Stimulated activated naive B cell treated with anti-CD40 and anti-IgM and Interleukin-4, amounts not matched to agents 10 μg/mL and 1 μg/mL and 100 μg/mL, for 72 hours (primary cell): ENCODE measurements at regions not wholly inside any gene's neighbourhood (a gene's known extent, or its start where the extent isn't known, plus 50 kb on each side); places are given as distances from the start of the nearest gene placed in this dataset.
A peak's percentile ranks its signal among the peaks of the same experiment; 100 is the strongest.

Experiments used
- ATAC-seq, 2 donors: fragments of 150-1000 bp; cut with Tn5 transposase; replicated peaks; 2 replicates each; pipeline ENCODE4 v1.10.0; 2021; ENCODE audit warnings: moderate library complexity in 1 of 2
- DNase-seq: peaks from one replicate; pipeline ENCODE4 v3.0.0; 2021
- H3K27ac Mint-ChIP-seq: one replicate; pipeline ENCODE4 v1.8.0; 2022; ENCODE audit warnings: mild to moderate bottlenecking, mixed read lengths
- H3K27me3 Mint-ChIP-seq, 2 donors: one replicate each; pipeline ENCODE4 v1.8.0; 2022; ENCODE audit warnings: mixed read lengths in 2 of 2
- H3K36me3 Mint-ChIP-seq, 2 donors: one replicate each; pipeline ENCODE4 v1.8.0; 2022; ENCODE audit warnings: mixed read lengths in 2 of 2, mild to moderate bottlenecking in 1 of 2
- H3K4me1 Mint-ChIP-seq, 2 donors: one replicate each; pipeline ENCODE4 v1.8.0; 2022; ENCODE audit warnings: mixed read lengths in 2 of 2, mild to moderate bottlenecking in 1 of 2
- H3K4me3 Mint-ChIP-seq, 2 donors: one replicate each; pipeline ENCODE4 v1.8.0; 2022; ENCODE audit warnings: mild to moderate bottlenecking in 2 of 2, mixed read lengths in 2 of 2, moderate library complexity in 1 of 2
- H3K9me3 Mint-ChIP-seq, 2 donors: one replicate each; pipeline ENCODE4 v1.8.0; 2022; ENCODE audit warnings: mixed read lengths in 2 of 2, mild to moderate bottlenecking in 1 of 2

DNA sequence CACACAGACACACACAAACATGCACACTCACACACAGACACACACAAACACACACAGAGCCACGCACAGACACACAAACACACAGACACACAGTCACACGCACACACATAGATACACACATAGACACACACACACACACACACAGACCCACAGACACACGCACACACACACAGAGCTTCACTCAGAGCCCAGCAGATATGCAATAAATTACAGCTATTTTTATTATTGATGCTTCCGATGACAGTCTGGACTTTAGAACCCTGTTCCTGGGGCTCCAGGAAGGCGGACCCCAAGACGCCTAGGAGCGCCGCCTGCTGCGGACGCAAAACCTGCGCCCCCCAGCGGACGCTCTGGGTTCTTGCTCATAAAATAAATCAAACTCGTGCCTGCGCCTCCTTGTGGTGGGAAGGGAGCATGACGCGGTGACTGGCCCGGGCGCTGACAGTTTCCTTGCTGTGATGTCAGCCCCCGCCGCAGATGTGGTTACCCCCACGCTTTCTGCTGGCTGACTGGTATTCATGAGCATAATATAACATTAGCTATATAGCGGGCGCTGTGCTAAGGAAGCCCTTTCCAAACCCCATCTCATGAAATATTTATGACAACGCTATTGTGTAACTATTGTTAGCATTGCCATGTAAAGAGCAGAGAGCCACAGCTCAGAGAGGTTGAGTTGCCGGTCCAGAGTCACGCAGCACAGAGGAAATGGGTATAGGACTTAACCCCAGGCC, 64.4 kb upstream of the TM9SF2 start:
- peak; percentile 89 for DNase-seq
- H3K27ac Mint-ChIP-seq: peak overlapping the region; percentile 91
- no peaks in the 10 kb centered on the region for H3K27me3 Mint-ChIP-seq
- H3K9me3 Mint-ChIP-seq: no peaks in the 10 kb centered on the region
- peak; percentile 45 to 54 for ATAC-seq
- peaks cover 47 to 68% of the 10 kb centered on the region in 2 donors for H3K4me1 Mint-ChIP-seq
- H3K36me3 Mint-ChIP-seq: peaks cover 0 to 7% of the 10 kb centered on the region in 2 donors
- peak overlapping the region; percentile 37 to 63 for H3K4me3 Mint-ChIP-seq

DNA sequence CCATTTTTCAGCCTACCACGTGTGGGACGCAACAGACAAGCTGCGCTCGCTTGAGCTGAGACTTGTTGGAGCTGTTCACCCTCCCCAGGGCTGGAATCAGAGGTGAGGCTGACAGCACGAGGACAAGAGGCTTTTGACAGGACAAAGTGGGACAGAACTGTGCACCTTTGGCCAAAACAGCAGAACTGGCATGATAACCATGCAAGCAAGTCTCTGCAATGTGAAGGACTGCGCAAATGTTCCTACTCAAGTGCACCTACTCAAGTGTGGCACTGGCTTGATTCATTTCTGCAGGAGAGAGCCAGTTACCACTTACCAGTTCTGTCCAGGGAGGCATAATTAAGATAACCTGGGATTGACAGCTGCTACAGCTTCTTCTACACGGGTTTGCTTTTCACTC, 62.2 kb upstream of the TM9SF2 start:
- Mint-ChIP-seq H3K4me3 (no peak overlapping the region), H3K27ac (peak overlapping the region; percentile 1), H3K9me3 (no peaks in the 10 kb centered on the region)

DNA sequence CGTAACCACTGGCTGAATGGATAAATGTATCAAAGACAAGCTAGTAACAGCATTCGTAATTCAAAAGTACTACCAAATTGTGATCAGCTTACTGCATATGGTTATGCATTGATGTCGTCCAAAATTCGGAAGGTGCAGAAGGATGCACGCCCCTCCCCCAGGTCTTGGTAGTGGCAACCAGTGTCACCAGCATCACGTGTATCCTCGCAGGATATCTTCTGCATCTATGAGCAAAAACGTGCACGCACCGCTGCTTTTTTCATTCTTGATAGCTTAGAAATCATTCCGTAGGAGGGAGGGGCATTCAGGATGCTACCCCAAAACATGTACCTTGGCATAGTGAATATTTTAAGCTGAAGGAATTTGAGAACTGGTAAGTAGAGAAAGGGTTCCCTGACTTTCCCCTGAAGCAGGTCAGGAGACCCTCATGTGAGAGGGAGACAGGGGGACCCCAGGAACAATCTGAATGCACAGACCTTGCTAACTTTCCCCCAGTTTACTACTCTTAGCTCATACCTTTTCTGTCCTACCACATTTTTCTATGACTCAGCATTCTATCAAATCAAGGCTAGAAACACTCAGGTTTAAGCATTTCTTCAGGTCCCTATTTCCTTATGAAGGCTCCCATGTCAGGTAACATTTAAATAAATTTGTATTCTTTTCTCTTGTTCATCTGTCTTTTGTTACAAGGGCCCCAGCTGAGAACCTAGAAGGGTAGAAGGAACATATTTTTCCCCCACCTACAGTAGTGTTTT, 61.2 kb upstream of the TM9SF2 start:
- Mint-ChIP-seq H3K4me1 (peaks cover 25 to 37% of the 10 kb centered on the region in 2 donors), H3K27me3 (no peaks in the 10 kb centered on the region), H3K27ac (no peak overlapping the region), H3K9me3 (no peaks in the 10 kb centered on the region), H3K36me3 (peaks cover 0 to 3% of the 10 kb centered on the region in 2 donors), H3K4me3 (no peak overlapping the region)
- ATAC-seq (no peak), DNase-seq (no peak)

More for the DNA sequence above, 62.2 kb upstream of the TM9SF2 start:
- Mint-ChIP-seq H3K27me3 (no peaks in the 10 kb centered on the region), H3K4me1 (peaks cover 29 to 46% of the 10 kb centered on the region in 2 donors), H3K36me3 (peaks cover 0 to 3% of the 10 kb centered on the region in 2 donors)
- no peak for DNase-seq
- ATAC-seq: no peak

DNA sequence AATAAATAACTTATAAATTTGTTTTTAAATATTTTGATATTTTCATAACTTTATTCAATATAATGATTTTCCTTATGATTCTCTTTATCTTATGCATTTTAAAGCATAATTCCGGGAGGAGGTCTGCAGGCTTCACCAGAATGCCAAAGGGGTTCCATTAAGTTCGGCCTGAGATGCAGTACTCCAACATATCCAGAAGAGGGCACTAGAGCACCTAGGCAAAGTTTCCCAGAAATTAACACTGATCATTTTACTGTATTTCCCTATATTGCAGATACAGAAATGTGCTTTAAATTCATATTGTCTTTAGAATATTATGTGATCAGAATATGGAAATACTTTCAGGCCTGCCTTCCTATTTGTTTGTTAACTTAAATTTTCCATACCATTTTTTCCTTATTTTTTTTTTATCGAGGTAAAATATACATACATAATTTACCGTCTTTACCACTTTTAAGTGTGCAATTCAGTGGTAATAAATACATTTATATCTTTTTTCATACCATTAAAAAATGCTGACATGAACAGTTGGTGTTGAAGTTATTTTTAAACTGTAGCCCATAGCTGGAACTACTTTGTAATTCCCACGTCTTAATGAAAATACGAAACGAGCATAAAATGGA, 58.9 kb upstream of the TM9SF2 start:
- DNase-seq (peak; percentile 31), ATAC-seq (peak; percentile 56 to 65)
- H3K36me3 Mint-ChIP-seq: no peaks in the 10 kb centered on the region
- no peak overlapping the region for H3K4me3 Mint-ChIP-seq
- H3K27me3 Mint-ChIP-seq: no peaks in the 10 kb centered on the region
- no peak overlapping the region for H3K27ac Mint-ChIP-seq
- H3K4me1 Mint-ChIP-seq: peaks cover 12 to 16% of the 10 kb centered on the region in 2 donors
- H3K9me3 Mint-ChIP-seq: no peaks in the 10 kb centered on the region

DNA sequence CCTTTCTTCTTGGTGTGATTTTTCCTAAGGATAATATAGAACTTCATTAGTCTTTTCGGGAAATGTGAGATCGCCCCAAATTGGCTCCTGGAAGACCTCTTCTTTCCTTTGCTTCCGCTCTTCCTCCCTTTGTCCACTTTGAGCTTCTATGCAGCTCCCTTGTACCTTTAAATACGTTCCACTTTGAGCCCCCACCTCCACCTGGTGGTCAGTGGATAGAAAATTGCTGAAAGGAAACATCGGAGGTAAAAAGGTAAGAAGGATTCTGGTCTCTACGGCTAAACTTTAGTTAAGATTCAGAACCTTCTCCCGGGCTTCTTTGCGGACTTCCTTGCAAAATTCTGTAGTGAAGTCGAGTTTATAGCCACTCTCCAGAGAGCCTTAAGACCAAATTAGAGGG, 55.0 kb upstream of the TM9SF2 start:
- Mint-ChIP-seq H3K9me3 (no peaks in the 10 kb centered on the region), H3K4me1 (peaks cover 8 to 12% of the 10 kb centered on the region in 2 donors), H3K27ac (no peak overlapping the region), H3K27me3 (no peaks in the 10 kb centered on the region), H3K4me3 (no peak overlapping the region), H3K36me3 (no peaks in the 10 kb centered on the region)
- DNase-seq: no peak
- ATAC-seq: no peak

DNA sequence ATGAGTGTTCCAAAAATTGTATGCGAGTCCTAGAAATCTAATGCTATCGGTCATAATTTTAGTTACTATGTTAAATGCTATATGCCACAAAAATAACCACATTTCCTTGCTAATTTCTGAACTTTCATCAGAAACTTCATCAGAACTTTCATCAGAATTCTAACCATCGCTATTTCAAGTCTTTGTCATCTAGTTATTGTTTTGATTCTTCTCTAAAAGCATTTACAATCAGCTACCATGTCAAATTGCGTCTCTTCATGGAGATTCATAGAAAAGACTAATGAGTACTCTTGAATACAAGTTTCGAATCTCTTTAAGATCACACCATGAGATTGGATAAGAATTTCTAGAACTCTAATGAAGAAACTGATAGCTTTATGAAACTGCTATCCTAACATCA, 52.7 kb upstream of the TM9SF2 start:
- no peaks in the 10 kb centered on the region for H3K36me3 Mint-ChIP-seq
- no peak for DNase-seq
- no peak for ATAC-seq
- H3K27ac Mint-ChIP-seq: peak overlapping the region; percentile 25
- peaks cover 9 to 12% of the 10 kb centered on the region in 2 donors for H3K4me1 Mint-ChIP-seq
- no peaks in the 10 kb centered on the region for H3K9me3 Mint-ChIP-seq
- no peak overlapping the region for H3K4me3 Mint-ChIP-seq
- H3K27me3 Mint-ChIP-seq: peaks cover 0 to 6% of the 10 kb centered on the region in 2 donors

DNA sequence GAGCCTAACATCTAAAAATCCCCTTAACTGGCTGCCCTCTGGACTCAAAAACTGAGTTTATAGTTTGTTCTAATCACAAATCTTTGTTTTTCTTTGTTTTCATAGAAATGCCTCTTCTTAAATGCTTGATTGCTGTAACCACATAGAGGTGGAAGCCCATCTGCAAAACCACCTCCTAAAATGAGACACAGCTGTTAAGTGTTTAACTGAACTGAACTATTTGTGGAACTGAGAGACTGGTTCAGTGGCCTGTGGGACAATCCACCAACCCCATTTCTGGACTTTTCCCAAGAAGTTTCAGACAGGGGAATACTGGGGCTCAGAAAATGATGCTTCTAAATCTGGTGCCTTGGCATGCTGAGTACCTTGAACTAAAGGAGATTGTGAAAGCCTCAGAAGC, 50.9 kb upstream of the TM9SF2 start:
- H3K36me3 Mint-ChIP-seq: peaks cover 3 to 6% of the 10 kb centered on the region in 2 donors
- H3K27ac Mint-ChIP-seq: no peak overlapping the region
- no peak overlapping the region for H3K4me3 Mint-ChIP-seq
- DNase-seq (no peak), ATAC-seq (peak; percentile 61 to 76)
- peaks cover 0 to 6% of the 10 kb centered on the region in 2 donors for H3K27me3 Mint-ChIP-seq
- H3K4me1 Mint-ChIP-seq: peaks cover 9 to 12% of the 10 kb centered on the region in 2 donors
- peaks cover 5 to 6% of the 10 kb centered on the region in 2 donors for H3K9me3 Mint-ChIP-seq
